PC-9 (cell line): ENCODE measurements at regions not wholly inside any gene's neighbourhood (a gene's known extent, or its start where the extent isn't known, plus 50 kb on each side); places are given as distances from the start of the nearest gene placed in this dataset.

Experiments
- EZH2 ChIP-seq: fragments of 200-600 bp; sonication (generic); IDR thresholded peaks from 2 replicates; pipeline ENCODE4 v1.8.0; 2017; ENCODE audit warnings: antibody characterized with exemption, low read depth
- TF ChIP-seq, protein P1 (sequence below): fragments of 200-600 bp; sonication (generic); conservative IDR thresholded peaks from 2 replicates; pipeline ENCODE4 v1.6.1; 2017; ENCODE audit warnings: mixed run types, antibody characterized with exemption, mild to moderate bottlenecking, moderate library complexity

DNA sequence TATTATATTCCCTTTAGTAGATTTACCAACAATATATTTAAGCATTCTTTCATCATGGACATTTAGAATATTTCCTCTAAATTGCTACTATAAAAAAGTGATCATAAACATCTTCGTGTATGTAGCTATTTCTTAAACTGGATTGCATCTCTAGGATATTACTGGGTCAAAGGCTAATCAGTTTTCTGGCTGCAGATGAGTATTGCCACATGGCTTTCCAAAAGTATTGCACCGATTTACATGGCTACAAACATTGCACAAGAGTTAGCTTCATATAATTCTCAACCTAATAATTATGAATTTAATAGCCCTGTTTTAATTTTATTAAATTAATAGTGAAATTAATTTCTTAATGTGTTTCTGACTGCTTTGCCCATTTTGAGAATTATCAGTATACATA, 183.4 kb downstream of the DMRT2 start:
- TF ChIP-seq, protein P1, sequence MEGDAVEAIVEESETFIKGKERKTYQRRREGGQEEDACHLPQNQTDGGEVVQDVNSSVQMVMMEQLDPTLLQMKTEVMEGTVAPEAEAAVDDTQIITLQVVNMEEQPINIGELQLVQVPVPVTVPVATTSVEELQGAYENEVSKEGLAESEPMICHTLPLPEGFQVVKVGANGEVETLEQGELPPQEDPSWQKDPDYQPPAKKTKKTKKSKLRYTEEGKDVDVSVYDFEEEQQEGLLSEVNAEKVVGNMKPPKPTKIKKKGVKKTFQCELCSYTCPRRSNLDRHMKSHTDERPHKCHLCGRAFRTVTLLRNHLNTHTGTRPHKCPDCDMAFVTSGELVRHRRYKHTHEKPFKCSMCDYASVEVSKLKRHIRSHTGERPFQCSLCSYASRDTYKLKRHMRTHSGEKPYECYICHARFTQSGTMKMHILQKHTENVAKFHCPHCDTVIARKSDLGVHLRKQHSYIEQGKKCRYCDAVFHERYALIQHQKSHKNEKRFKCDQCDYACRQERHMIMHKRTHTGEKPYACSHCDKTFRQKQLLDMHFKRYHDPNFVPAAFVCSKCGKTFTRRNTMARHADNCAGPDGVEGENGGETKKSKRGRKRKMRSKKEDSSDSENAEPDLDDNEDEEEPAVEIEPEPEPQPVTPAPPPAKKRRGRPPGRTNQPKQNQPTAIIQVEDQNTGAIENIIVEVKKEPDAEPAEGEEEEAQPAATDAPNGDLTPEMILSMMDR = no peak
- no peak for TF ChIP-seq EZH2
